ENCODE measurements at regions not wholly inside any gene's neighbourhood (a gene's known extent, or its start where the extent isn't known, plus 50 kb on each side); places are given as distances from the start of the nearest gene placed in this dataset.

- no peaks in the 10 kb centered on the region for H3K9me3 ChIP-seq (ENCODE audit: control insufficient read depth in 1 of 2, low read length in 2 of 2)
- CTCF ChIA-PET (ENCODE audit: partially characterized antibody): no interaction called here
- POLR2A ChIA-PET (ENCODE audit: partially characterized antibody): no interaction called here
- H3K9me3 Mint-ChIP-seq: no peaks in the 10 kb centered on the region
- H3K4me3 ChIP-seq (ENCODE audit: low read length in 2 of 2): no peak overlapping the region
- intact Hi-C loops (cut with micrococcal nuclease): no loop called here
- no peak overlapping the region for H3K27ac ChIP-seq (ENCODE audit: low read depth, low read length)
- H3K36me3 ChIP-seq (ENCODE audit: insufficient read depth, low read length): no peaks in the 10 kb centered on the region
- H3K4me1 ChIP-seq (ENCODE audit: insufficient read depth, low read length): no peaks in the 10 kb centered on the region
- H3K4me1 Mint-ChIP-seq: no peaks in the 10 kb centered on the region
- DNase-seq: no peak
- H3K27me3 Mint-ChIP-seq: peaks cover 11 to 15% of the 10 kb centered on the region in 2 donors
- H3K27me3 ChIP-seq (ENCODE audit: insufficient read depth, low read length): no peaks in the 10 kb centered on the region
- H3K36me3 Mint-ChIP-seq: no peaks in the 10 kb centered on the region
- H3K27ac Mint-ChIP-seq: no peak overlapping the region
- no peak overlapping the region for H3K4me3 Mint-ChIP-seq
These were observed 64.2 kb upstream of the NXT1 start for GRCh38 chr20:23286346-23286745.

- POLR2A ChIA-PET (ENCODE audit: partially characterized antibody): no interaction called here
- H3K27ac Mint-ChIP-seq: no peak overlapping the region
- no peaks in the 10 kb centered on the region for H3K4me1 Mint-ChIP-seq
- H3K4me3 Mint-ChIP-seq: no peak overlapping the region
- no peaks in the 10 kb centered on the region for H3K9me3 ChIP-seq (ENCODE audit: control insufficient read depth in 1 of 2, low read length in 2 of 2)
- no peak overlapping the region for H3K4me3 ChIP-seq (ENCODE audit: low read length in 2 of 2)
- intact Hi-C loops (cut with micrococcal nuclease): no loop called here
- no peaks in the 10 kb centered on the region for H3K9me3 Mint-ChIP-seq
- DNase-seq: no peak
- H3K36me3 Mint-ChIP-seq: no peaks in the 10 kb centered on the region
- H3K27me3 Mint-ChIP-seq: peaks cover 7 to 8% of the 10 kb centered on the region in 2 donors
- H3K4me1 ChIP-seq (ENCODE audit: insufficient read depth, low read length): no peaks in the 10 kb centered on the region
- H3K27me3 ChIP-seq (ENCODE audit: insufficient read depth, low read length): no peaks in the 10 kb centered on the region
- no peaks in the 10 kb centered on the region for H3K36me3 ChIP-seq (ENCODE audit: insufficient read depth, low read length)
- CTCF ChIA-PET (ENCODE audit: partially characterized antibody): no interaction called here
- H3K27ac ChIP-seq (ENCODE audit: low read depth, low read length): no peak overlapping the region
These were observed 65.1 kb upstream of the NXT1 start for GRCh38 chr20:23285536-23285935.

DNA sequence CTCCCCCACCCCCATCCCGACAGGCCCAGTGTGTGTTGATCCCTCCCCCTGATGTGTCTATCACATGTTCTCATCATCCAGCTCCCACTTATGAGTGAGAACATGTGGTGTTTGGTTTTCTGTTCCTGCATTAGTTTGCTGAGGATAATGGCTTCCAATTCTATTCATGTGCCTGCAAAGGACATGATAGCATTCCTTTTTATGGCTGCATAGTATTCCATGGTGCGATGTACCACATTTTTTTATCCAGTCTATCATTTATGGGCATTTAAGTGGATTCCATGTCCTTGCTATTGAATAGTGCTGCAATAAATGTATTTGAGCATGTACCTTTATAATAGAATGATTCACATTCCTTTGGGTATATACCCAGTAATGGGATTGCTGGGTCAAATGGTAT is 66.6 kb upstream of the NXT1 start:
- H3K36me3 Mint-ChIP-seq: no peaks in the 10 kb centered on the region
- H3K9me3 Mint-ChIP-seq: no peaks in the 10 kb centered on the region
- H3K4me1 Mint-ChIP-seq: no peaks in the 10 kb centered on the region
- Histone ChIP-seq H3K27ac (ENCODE audit: low read depth, low read length) (no peak overlapping the region), H3K36me3 (ENCODE audit: insufficient read depth, low read length) (no peaks in the 10 kb centered on the region), H3K27me3 (ENCODE audit: insufficient read depth, low read length) (no peaks in the 10 kb centered on the region), H3K9me3 (ENCODE audit: control insufficient read depth in 1 of 2, low read length in 2 of 2) (no peaks in the 10 kb centered on the region), H3K4me1 (ENCODE audit: insufficient read depth, low read length) (no peaks in the 10 kb centered on the region), H3K4me3 (ENCODE audit: low read length in 2 of 2) (no peak overlapping the region)
- H3K27ac Mint-ChIP-seq: no peak overlapping the region
- ChIA-PET CTCF (ENCODE audit: partially characterized antibody) (no interaction called here), POLR2A (ENCODE audit: partially characterized antibody) (no interaction called here)
- intact Hi-C loops (cut with micrococcal nuclease): no loop called here
- DNase-seq: no peak
- H3K27me3 Mint-ChIP-seq: peaks cover 2 to 3% of the 10 kb centered on the region in 2 donors
- no peak overlapping the region for H3K4me3 Mint-ChIP-seq

GRCh38 chr20:23283096-23283850 is 67.3 kb upstream of the NXT1 start:
- H3K4me1 ChIP-seq (ENCODE audit: insufficient read depth, low read length): no peaks in the 10 kb centered on the region
- peaks cover 0 to 3% of the 10 kb centered on the region in 2 donors for H3K27me3 Mint-ChIP-seq
- intact Hi-C loops (cut with micrococcal nuclease): no loop called here
- no peaks in the 10 kb centered on the region for H3K4me1 Mint-ChIP-seq
- H3K36me3 ChIP-seq (ENCODE audit: insufficient read depth, low read length): no peaks in the 10 kb centered on the region
- no peaks in the 10 kb centered on the region for H3K27me3 ChIP-seq (ENCODE audit: insufficient read depth, low read length)
- DNase-seq: no peak
- H3K4me3 ChIP-seq (ENCODE audit: low read length in 2 of 2): no peak overlapping the region
- H3K4me3 Mint-ChIP-seq: no peak overlapping the region
- H3K9me3 Mint-ChIP-seq: no peaks in the 10 kb centered on the region
- H3K27ac ChIP-seq (ENCODE audit: low read depth, low read length): no peak overlapping the region
- no peaks in the 10 kb centered on the region for H3K36me3 Mint-ChIP-seq
- ChIA-PET POLR2A (ENCODE audit: partially characterized antibody) (no interaction called here), CTCF (ENCODE audit: partially characterized antibody) (no interaction called here)
- no peaks in the 10 kb centered on the region for H3K9me3 ChIP-seq (ENCODE audit: control insufficient read depth in 1 of 2, low read length in 2 of 2)
- H3K27ac Mint-ChIP-seq: no peak overlapping the region

GRCh38 chr20:23282546-23282945 is 68.0 kb upstream of the NXT1 start:
- H3K36me3 ChIP-seq (ENCODE audit: insufficient read depth, low read length): no peaks in the 10 kb centered on the region
- intact Hi-C loops (cut with micrococcal nuclease): no loop called here
- POLR2A ChIA-PET (ENCODE audit: partially characterized antibody): no interaction called here
- no peaks in the 10 kb centered on the region for H3K9me3 ChIP-seq (ENCODE audit: control insufficient read depth in 1 of 2, low read length in 2 of 2)
- no peak overlapping the region for H3K27ac ChIP-seq (ENCODE audit: low read depth, low read length)
- no peaks in the 10 kb centered on the region for H3K36me3 Mint-ChIP-seq
- no peaks in the 10 kb centered on the region for H3K4me1 Mint-ChIP-seq
- H3K27ac Mint-ChIP-seq: no peak overlapping the region
- DNase-seq: no peak
- H3K27me3 ChIP-seq (ENCODE audit: insufficient read depth, low read length): no peaks in the 10 kb centered on the region
- H3K4me3 Mint-ChIP-seq: no peak overlapping the region
- CTCF ChIA-PET (ENCODE audit: partially characterized antibody): no interaction called here
- no peaks in the 10 kb centered on the region for H3K9me3 Mint-ChIP-seq
- no peaks in the 10 kb centered on the region for H3K4me1 ChIP-seq (ENCODE audit: insufficient read depth, low read length)
- H3K4me3 ChIP-seq (ENCODE audit: low read length in 2 of 2): no peak overlapping the region
- H3K27me3 Mint-ChIP-seq: peaks cover 0 to 3% of the 10 kb centered on the region in 2 donors

DNA sequence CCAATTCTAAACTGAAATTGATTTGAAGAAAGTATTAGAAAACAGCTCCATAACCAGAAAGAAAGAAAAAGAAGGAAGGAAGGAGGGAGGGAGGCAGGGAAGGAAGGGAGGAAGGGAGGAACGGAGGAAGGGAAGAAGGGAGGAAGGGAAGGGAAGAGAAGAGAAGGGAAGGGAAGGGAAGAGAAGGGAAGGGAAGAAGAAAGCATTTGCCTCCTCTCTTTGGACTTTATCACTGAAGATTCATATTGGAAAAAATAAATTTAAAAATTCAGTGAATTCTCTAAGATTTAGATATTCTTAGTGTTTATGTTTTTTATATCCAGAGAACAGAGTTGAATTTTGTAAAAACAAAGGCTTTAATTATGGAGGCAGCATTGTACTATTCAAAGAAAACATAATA is 68.5 kb upstream of the NXT1 start:
- no peaks in the 10 kb centered on the region for H3K9me3 Mint-ChIP-seq
- H3K27me3 Mint-ChIP-seq: peaks cover 2 to 3% of the 10 kb centered on the region in 2 donors
- Histone ChIP-seq H3K9me3 (ENCODE audit: control insufficient read depth in 1 of 2, low read length in 2 of 2) (no peaks in the 10 kb centered on the region), H3K4me1 (ENCODE audit: insufficient read depth, low read length) (no peaks in the 10 kb centered on the region), H3K27me3 (ENCODE audit: insufficient read depth, low read length) (no peaks in the 10 kb centered on the region), H3K4me3 (ENCODE audit: low read length in 2 of 2) (no peak overlapping the region), H3K36me3 (ENCODE audit: insufficient read depth, low read length) (no peaks in the 10 kb centered on the region), H3K27ac (ENCODE audit: low read depth, low read length) (no peak overlapping the region)
- H3K27ac Mint-ChIP-seq: no peak overlapping the region
- no peaks in the 10 kb centered on the region for H3K36me3 Mint-ChIP-seq
- POLR2A ChIA-PET (ENCODE audit: partially characterized antibody): no interaction called here
- DNase-seq: no peak
- no peaks in the 10 kb centered on the region for H3K4me1 Mint-ChIP-seq
- H3K4me3 Mint-ChIP-seq: no peak overlapping the region
- intact Hi-C loops (cut with micrococcal nuclease): no loop called here
- CTCF ChIA-PET (ENCODE audit: partially characterized antibody): interaction anchor here (0.7 kb wide), 1 partner anchor 1683 kb away, joined by 3 read pairs; no protein-coding TSS in a partner anchor

- H3K36me3 ChIP-seq (ENCODE audit: insufficient read depth, low read length): no peaks in the 10 kb centered on the region
- Mint-ChIP-seq H3K9me3 (no peaks in the 10 kb centered on the region), H3K27ac (no peak overlapping the region), H3K4me1 (no peaks in the 10 kb centered on the region), H3K27me3 (peaks cover 3% of the 10 kb centered on the region in 2 donors), H3K4me3 (no peak overlapping the region), H3K36me3 (no peaks in the 10 kb centered on the region)
- H3K4me1 ChIP-seq (ENCODE audit: insufficient read depth, low read length): no peaks in the 10 kb centered on the region
- intact Hi-C loops (cut with micrococcal nuclease): no loop called here
- H3K27me3 ChIP-seq (ENCODE audit: insufficient read depth, low read length): no peaks in the 10 kb centered on the region
- H3K27ac ChIP-seq (ENCODE audit: low read depth, low read length): no peak overlapping the region
- no peaks in the 10 kb centered on the region for H3K9me3 ChIP-seq (ENCODE audit: control insufficient read depth in 1 of 2, low read length in 2 of 2)
- H3K4me3 ChIP-seq (ENCODE audit: low read length in 2 of 2): no peak overlapping the region
- DNase-seq: no peak
- CTCF ChIA-PET (ENCODE audit: partially characterized antibody): no interaction called here
- POLR2A ChIA-PET (ENCODE audit: partially characterized antibody): no interaction called here
These were observed 70.8 kb upstream of the NXT1 start for GRCh38 chr20:23279836-23280235.

GRCh38 chr20:23278172-23278571 is 72.4 kb upstream of the NXT1 start:
- Mint-ChIP-seq H3K4me3 (no peak overlapping the region), H3K9me3 (no peaks in the 10 kb centered on the region), H3K36me3 (no peaks in the 10 kb centered on the region), H3K4me1 (no peaks in the 10 kb centered on the region), H3K27ac (no peak overlapping the region), H3K27me3 (peaks cover 1 to 3% of the 10 kb centered on the region in 2 donors)
- Histone ChIP-seq H3K4me1 (ENCODE audit: insufficient read depth, low read length) (no peaks in the 10 kb centered on the region), H3K36me3 (ENCODE audit: insufficient read depth, low read length) (no peaks in the 10 kb centered on the region), H3K9me3 (ENCODE audit: control insufficient read depth in 1 of 2, low read length in 2 of 2) (no peaks in the 10 kb centered on the region), H3K27ac (ENCODE audit: low read depth, low read length) (no peak overlapping the region), H3K27me3 (ENCODE audit: insufficient read depth, low read length) (no peaks in the 10 kb centered on the region), H3K4me3 (ENCODE audit: low read length in 2 of 2) (no peak overlapping the region)
- ChIA-PET POLR2A (ENCODE audit: partially characterized antibody) (no interaction called here), CTCF (ENCODE audit: partially characterized antibody) (no interaction called here)
- DNase-seq: no peak
- intact Hi-C loops (cut with micrococcal nuclease): no loop called here
